Transverse colon (tissue), 4 donors: ENCODE measurements at regions not wholly inside any gene's neighbourhood (a gene's known extent, or its start where the extent isn't known, plus 50 kb on each side); places are given as distances from the start of the nearest gene placed in this dataset.

ENCODE experiments used
- DNase-seq: peaks from one replicate; pipeline ENCODE4 v3.0.0-alpha.2; 2019
- H3K27ac ChIP-seq, 4 donors: fragments of 200-600 bp; sonication (generic); 2 replicates each; pipeline ENCODE4 v1.5.1; 2016 to 2018; ENCODE audit warnings: inconsistent platforms in 4 of 4
- H3K27me3 ChIP-seq: fragments of 200-600 bp; sonication (generic); 2 replicates; pipeline ENCODE4 v1.5.1; 2017; ENCODE audit warnings: inconsistent platforms
- H3K36me3 ChIP-seq, 4 donors: fragments of 200-600 bp; sonication (generic); 2 replicates each; pipeline ENCODE4 v1.5.1; 2017 to 2019; ENCODE audit warnings: inconsistent platforms in 4 of 4
- H3K4me1 ChIP-seq, 4 donors: fragments of 200-600 bp; sonication (generic); 2 replicates each; pipeline ENCODE4 v1.5.1; 2017 to 2020; ENCODE audit warnings: inconsistent platforms in 4 of 4
- H3K4me3 ChIP-seq, 4 donors: fragments of 200-600 bp; sonication (generic); 1 replicate in 1 of 4; 2 replicates in 3 of 4; pipeline versions ENCODE4 v1.5.1 to v1.6.1; 2017 to 2019; ENCODE audit warnings: inconsistent platforms in 4 of 4
- H3K9me3 ChIP-seq, 2 donors: fragments of 200-600 bp; sonication (generic); 2 replicates each; pipeline ENCODE4 v1.5.1; 2017 to 2019; ENCODE audit warnings: inconsistent platforms in 2 of 2
- EP300 ChIP-seq: sonication (generic); formaldehyde crosslinking; IDR thresholded peaks from one replicate; pipeline ENCODE4 v1.6.1; 2017; ENCODE audit warnings: antibody characterized with exemption, low read depth
- POLR2A ChIP-seq: fragments of 450-650 bp; IDR thresholded peaks from one replicate; pipeline ENCODE4 v1.6.1; 2016; ENCODE audit warnings: antibody characterized with exemption, mild to moderate bottlenecking, moderate library complexity
- POLR2AphosphoS5 ChIP-seq, 3 donors: sonication (generic); formaldehyde crosslinking; IDR thresholded peaks; one replicate each; pipeline ENCODE4 v1.6.1; 2016; ENCODE audit warnings: antibody characterized with exemption in 3 of 3
- WGBS, 2 donors: methylation state at CpG; one replicate each; pipeline ENCODE4 v1.1.5; 2018; ENCODE audit warnings: low coverage in 1 of 2; 5-methylcytosine and 5-hydroxymethylcytosine counted together
- in situ Hi-C, 4 donors: fragments of 200-750 bp; cut with MboI; loops; one replicate each; pipeline versions ENCODE4 v1.15.0 to v1.15.1; 2017; ENCODE audit warnings: low sequenced_read_pairs in 3 of 4, low pct_ligation_motif_present in 1 of 4, low pct_unique_long_range_greater_than_20kb in 1 of 4
- intact Hi-C: fragments of 100-400 bp; cut with DNase I; formaldehyde crosslinking; loops from one replicate; pipeline ENCODE4 v1.15.1; 2023; ENCODE audit warnings: low total_unique reads
- TF ChIP-seq, protein P1 (sequence below), 5 experiments: fragments of 200-600 bp in 3 of 5; fragments of 450-650 bp in 2 of 5; sonication (generic) in 3 of 5; IDR thresholded peaks; 1 replicate in 2 of 5; 2 replicates in 3 of 5; pipeline ENCODE4 v1.5.1; 2016 to 2017; ENCODE audit warnings: antibody characterized with exemption in 5 of 5, inconsistent platforms in 3 of 5, mild to moderate bottlenecking in 2 of 5, moderate library complexity in 1 of 5

DNA sequence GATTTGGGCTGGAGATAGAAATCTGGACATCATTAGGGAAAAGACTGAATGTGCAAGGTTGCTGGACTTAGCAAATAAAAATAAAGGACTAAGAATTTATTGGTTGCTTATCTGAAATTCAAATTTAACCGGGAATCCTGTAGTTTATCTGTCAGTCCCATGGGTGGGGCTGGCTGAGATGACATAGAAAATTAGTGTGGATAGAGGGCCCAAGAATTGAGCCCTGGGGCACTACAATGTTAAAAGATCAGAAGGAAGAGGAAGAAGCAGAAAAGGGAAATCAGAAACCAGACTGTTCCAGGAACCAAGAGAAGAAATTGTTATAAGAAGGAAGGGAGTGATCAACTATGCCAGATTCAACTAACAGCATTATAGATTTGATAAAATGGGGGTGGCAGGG, 96.7 kb upstream of the CCDC196 start:
- no peaks in the 10 kb centered on the region for H3K27me3 ChIP-seq
- DNase-seq = no peak
- H3K4me1 ChIP-seq = no peaks in the 10 kb centered on the region
- in situ Hi-C loops = no loop called here
- H3K36me3 ChIP-seq = no peaks in the 10 kb centered on the region
- TF ChIP-seq POLR2AphosphoS5 (IDR thresholded peaks at IDR 0.05) = no peak
- TF ChIP-seq POLR2A = no peak
- H3K27ac ChIP-seq = no peak overlapping the region
- H3K4me3 ChIP-seq = no peak overlapping the region
- 79 to 85% methylated on average over 1 of the region's 1 CpG for WGBS, 2 donors
- intact Hi-C loops = no loop called here
- no peaks in the 10 kb centered on the region for H3K9me3 ChIP-seq

DNA sequence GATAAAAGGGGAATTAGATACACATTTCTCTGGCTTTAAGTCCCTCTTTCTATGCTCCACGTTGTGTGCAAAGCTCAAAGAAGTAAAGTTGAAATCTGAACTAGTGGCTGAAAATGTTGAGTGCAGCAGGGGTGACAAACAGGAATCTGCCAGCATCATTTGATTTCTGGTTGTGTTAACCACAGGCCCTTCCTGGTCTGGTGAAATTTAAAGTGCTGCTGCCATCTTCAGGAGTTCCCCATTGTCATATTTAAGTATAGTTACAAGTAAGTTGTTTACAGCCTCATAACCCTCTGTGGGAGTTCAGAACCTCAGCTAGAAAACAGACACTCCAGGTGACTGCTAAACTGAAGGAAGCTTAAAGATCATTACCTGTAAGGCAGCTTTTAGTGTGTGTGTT, 90.9 kb upstream of the CCDC196 start:
- TF ChIP-seq POLR2A = no peak
- TF ChIP-seq EP300 = no peak
- TF ChIP-seq POLR2AphosphoS5 (IDR thresholded peaks at IDR 0.05) = no peak
- TF ChIP-seq, protein P1, sequence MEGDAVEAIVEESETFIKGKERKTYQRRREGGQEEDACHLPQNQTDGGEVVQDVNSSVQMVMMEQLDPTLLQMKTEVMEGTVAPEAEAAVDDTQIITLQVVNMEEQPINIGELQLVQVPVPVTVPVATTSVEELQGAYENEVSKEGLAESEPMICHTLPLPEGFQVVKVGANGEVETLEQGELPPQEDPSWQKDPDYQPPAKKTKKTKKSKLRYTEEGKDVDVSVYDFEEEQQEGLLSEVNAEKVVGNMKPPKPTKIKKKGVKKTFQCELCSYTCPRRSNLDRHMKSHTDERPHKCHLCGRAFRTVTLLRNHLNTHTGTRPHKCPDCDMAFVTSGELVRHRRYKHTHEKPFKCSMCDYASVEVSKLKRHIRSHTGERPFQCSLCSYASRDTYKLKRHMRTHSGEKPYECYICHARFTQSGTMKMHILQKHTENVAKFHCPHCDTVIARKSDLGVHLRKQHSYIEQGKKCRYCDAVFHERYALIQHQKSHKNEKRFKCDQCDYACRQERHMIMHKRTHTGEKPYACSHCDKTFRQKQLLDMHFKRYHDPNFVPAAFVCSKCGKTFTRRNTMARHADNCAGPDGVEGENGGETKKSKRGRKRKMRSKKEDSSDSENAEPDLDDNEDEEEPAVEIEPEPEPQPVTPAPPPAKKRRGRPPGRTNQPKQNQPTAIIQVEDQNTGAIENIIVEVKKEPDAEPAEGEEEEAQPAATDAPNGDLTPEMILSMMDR (IDR thresholded peaks at IDR 0.05) = no peak
- in situ Hi-C loops = no loop called here
- no peak for DNase-seq

DNA sequence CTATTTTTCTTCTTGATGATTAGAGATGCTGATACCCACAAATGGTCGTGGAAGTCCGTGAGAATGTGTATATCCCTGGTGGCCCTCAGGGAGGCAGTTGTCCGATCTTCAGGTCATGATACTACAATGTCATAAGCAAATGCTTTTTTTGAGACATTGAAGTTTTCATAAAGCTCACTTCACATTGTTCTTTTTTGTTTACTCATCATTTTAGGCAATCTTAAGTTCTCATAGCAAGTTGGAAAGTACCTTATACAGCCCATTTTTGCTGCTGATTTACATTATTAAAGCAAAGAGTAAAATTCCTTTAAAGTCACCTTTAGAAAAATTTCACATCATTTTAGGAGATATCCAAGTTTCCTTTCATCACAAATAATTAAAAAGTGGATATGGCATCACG, 90.0 kb upstream of the CCDC196 start:
- no peaks in the 10 kb centered on the region for H3K36me3 ChIP-seq
- TF ChIP-seq, protein P1 (IDR thresholded peaks at IDR 0.05) = no peak
- no peak for TF ChIP-seq POLR2AphosphoS5 (IDR thresholded peaks at IDR 0.05)
- TF ChIP-seq POLR2A = no peak
- no peak for TF ChIP-seq EP300
- intact Hi-C loops = no loop called here
- 90% methylated on average over 4 of the region's 4 CpGs for whole genome bisulfite sequencing, 2 donors
- no peak for DNase-seq
- H3K9me3 ChIP-seq = no peaks in the 10 kb centered on the region
- H3K27me3 ChIP-seq = no peaks in the 10 kb centered on the region
- no peak overlapping the region for H3K27ac ChIP-seq
- no peaks in the 10 kb centered on the region for H3K4me1 ChIP-seq
- no peak overlapping the region for H3K4me3 ChIP-seq
- in situ Hi-C loops = no loop called here

More for the DNA sequence above, 90.9 kb upstream of the CCDC196 start:
- Histone ChIP-seq H3K36me3 (no peaks in the 10 kb centered on the region), H3K9me3 (no peaks in the 10 kb centered on the region), H3K27me3 (no peaks in the 10 kb centered on the region), H3K4me1 (no peaks in the 10 kb centered on the region), H3K27ac (no peak overlapping the region), H3K4me3 (no peak overlapping the region)
- 25 to 40% methylated on average over 1 of the region's 1 CpG for WGBS, 2 donors
- intact Hi-C loops = no loop called here

DNA sequence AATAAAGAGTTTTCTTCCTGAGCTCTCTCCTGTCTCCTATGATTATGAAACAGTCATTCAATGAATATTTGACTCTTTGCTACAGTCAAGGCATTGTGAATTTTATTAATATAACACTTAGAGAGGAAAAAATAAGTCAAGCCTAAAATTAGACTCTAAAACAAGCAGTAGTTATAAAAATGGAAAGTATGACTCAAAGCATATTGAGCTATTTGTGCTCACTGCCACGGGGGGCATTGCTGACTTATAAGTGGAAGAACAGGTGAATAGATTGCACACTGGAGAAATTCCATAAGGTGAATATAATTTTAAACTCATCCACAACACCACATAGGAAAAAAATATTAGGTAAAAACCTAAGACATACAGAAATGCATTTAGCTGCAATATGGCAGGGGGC, 87.7 kb upstream of the CCDC196 start:
- in situ Hi-C loops (no loop called here), intact Hi-C loops (no loop called here)
- TF ChIP-seq, protein P1 (IDR thresholded peaks at IDR 0.05) = no peak
- H3K9me3 ChIP-seq = no peaks in the 10 kb centered on the region
- no peaks in the 10 kb centered on the region for H3K4me1 ChIP-seq
- no peaks in the 10 kb centered on the region for H3K36me3 ChIP-seq
- no peak overlapping the region for H3K27ac ChIP-seq
- no peak for DNase-seq
- H3K27me3 ChIP-seq = no peaks in the 10 kb centered on the region
- 68 to 78% methylated on average over 1 of the region's 1 CpG for WGBS, 2 donors
- no peak overlapping the region for H3K4me3 ChIP-seq

DNA sequence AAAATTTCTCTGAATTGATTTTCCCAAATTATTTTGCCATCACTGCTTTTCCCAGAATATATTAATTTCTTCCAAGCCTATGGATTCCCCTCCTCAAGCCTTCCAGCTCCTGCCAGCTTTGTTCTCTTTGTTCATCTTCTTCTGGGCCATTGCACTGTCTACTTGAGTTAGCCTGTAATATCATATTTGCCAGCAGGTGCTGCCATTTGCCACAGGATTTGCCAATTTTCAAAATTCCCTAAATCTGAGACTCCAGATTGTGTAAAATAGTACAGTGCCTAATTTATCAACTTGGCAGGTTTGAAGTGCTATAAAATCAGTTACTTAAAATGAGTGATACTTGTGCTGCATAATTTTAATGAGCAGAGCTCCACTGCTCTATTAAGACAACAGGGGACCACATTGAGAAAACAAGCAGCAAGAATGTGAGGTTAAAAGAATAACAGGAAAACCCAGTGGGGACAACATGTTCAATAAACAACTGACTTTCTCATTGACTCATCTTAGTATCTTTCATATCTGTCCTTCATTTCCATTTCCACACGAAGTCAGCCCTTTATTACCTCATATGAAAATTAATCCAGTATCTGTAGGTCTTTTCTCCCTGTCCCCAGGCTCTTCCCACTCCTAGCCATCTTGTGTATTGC, 84.6 kb upstream of the CCDC196 start:
- no peaks in the 10 kb centered on the region for H3K4me1 ChIP-seq
- no peak for DNase-seq
- in situ Hi-C loops (no loop called here), intact Hi-C loops (no loop called here)
- no peaks in the 10 kb centered on the region for H3K27me3 ChIP-seq
- no peaks in the 10 kb centered on the region for H3K36me3 ChIP-seq
- TF ChIP-seq POLR2AphosphoS5 (IDR thresholded peaks at IDR 0.05) = no peak
- TF ChIP-seq, protein P1 (IDR thresholded peaks at IDR 0.05) = peak; percentile 11 to 42 (median 23)
- no peak overlapping the region for H3K27ac ChIP-seq
- H3K9me3 ChIP-seq = no peaks in the 10 kb centered on the region
- no peak overlapping the region for H3K4me3 ChIP-seq
- 56 to 69% methylated on average over 1 of the region's 1 CpG for WGBS, 2 donors
